Smooth muscle cell (in vitro differentiated cells): ENCODE measurements at regions not wholly inside any gene's neighbourhood (a gene's known extent, or its start where the extent isn't known, plus 50 kb on each side); places are given as distances from the start of the nearest gene placed in this dataset.

Experiments used
- DNase-seq: peaks from one replicate; lab custom pipeline; 2025; ENCODE audit not compliant: unreplicated experiment; lab: John Stamatoyannopoulos, UW
- H2AFZ ChIP-seq: fragments of 200-600 bp; sonication (generic); 2 replicates; pipeline ENCODE4 v1.6.0; 2016; ENCODE audit warnings: antibody characterized with exemption, low read depth, mild to moderate bottlenecking
- H3F3A ChIP-seq: fragments of 200-600 bp; sonication (generic); 2 replicates; pipeline ENCODE4 v1.6.0; 2017; ENCODE audit warnings: antibody characterized with exemption, low read depth
- H3K27ac ChIP-seq: fragments of 200-600 bp; sonication (generic); 2 replicates; pipeline ENCODE4 v1.5.1; 2016; ENCODE audit warnings: low read depth, mild to moderate bottlenecking
- H3K27me3 ChIP-seq: fragments of 200-600 bp; sonication (generic); 2 replicates; pipeline ENCODE4 v1.6.1; 2016; ENCODE audit warnings: low read depth, mild to moderate bottlenecking
- H3K36me3 ChIP-seq: fragments of 200-600 bp; sonication (generic); 2 replicates; pipeline ENCODE4 v1.5.1; 2016; ENCODE audit warnings: low read depth
- H3K4me1 ChIP-seq: fragments of 200-600 bp; sonication (generic); 2 replicates; pipeline ENCODE4 v1.5.1; 2016; ENCODE audit warnings: low read depth
- H3K4me2 ChIP-seq: fragments of 200-600 bp; sonication (generic); 2 replicates; pipeline ENCODE4 v1.6.0; 2016; ENCODE audit warnings: mild to moderate bottlenecking
- H3K4me3 ChIP-seq: fragments of 200-600 bp; sonication (generic); 2 replicates; pipeline ENCODE4 v1.5.1; 2016; ENCODE audit warnings: mild to moderate bottlenecking
- H3K79me2 ChIP-seq: fragments of 200-600 bp; sonication (generic); 2 replicates; pipeline ENCODE4 v1.6.0; 2016; ENCODE audit warnings: low read depth, mild to moderate bottlenecking
- H3K9ac ChIP-seq: fragments of 200-600 bp; sonication (generic); 2 replicates; pipeline ENCODE4 v1.6.0; 2016; ENCODE audit warnings: low read depth
- H3K9me3 ChIP-seq: fragments of 200-600 bp; sonication (generic); replicated peaks from 2 replicates; pipeline ENCODE4 v1.5.1; 2016; ENCODE audit warnings: low read depth
- H4K20me1 ChIP-seq: fragments of 200-600 bp; sonication (generic); 2 replicates; pipeline ENCODE4 v1.6.0; 2016; ENCODE audit warnings: low read depth
- CTCF ChIP-seq: fragments of 200-600 bp; sonication (generic); IDR thresholded peaks from 2 replicates; pipeline ENCODE4 v1.5.1; 2017; ENCODE audit warnings: borderline replicate concordance, mild to moderate bottlenecking, antibody characterized with exemption; ENCODE audit not compliant: insufficient read depth, poor library complexity, severe bottlenecking
- WGBS: methylation state at CpG from one replicate; pipeline ENCODE4 v1.1.7; 2016; ENCODE audit warnings: low lambda C conversion rate; 5-methylcytosine and 5-hydroxymethylcytosine counted together

DNA sequence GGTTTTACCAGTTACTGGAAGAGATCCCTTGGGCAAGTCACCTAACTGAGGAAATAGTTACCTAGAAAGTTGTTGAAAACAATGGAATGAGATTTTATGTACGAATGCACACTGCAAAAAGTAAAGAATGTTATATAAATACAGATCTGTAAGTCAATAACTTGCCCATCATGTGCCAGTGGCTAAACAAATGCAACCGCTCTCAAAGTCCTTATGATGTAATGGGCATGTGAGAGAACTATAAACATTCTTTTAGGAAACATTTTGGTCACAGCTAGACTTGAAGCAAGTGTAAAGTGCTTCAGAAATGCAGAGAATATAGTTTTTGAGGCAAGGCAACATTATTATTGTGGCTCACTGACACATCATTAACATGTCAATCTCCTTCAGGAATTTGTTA, 1044.5 kb downstream of the TUSC7 start:
- H4K20me1 ChIP-seq: no peaks in the 10 kb centered on the region
- H3K79me2 ChIP-seq: no peaks in the 10 kb centered on the region

DNA sequence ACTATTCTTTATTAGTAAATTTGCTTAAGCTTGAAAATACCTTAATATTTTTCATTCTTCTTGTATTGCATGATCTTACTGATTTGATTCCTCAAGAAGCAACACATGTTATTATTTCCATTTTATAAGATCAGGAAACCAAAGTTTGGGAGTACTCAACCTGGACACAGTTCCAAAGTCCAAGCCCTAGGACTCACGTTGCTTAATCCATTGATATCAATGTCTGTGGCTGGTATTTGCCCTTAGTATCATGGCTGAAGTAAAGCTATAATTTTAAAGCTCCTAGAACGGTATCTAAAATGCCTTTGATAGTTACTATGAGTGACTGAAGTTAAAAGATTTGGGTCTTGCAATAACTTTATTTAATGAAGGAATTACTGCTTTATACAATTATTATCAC, 1045.3 kb downstream of the TUSC7 start:
- H3K4me3 ChIP-seq: no peak overlapping the region
- H3K36me3 ChIP-seq: no peaks in the 10 kb centered on the region
- H3K4me2 ChIP-seq: no peak overlapping the region
- H3K79me2 ChIP-seq: no peaks in the 10 kb centered on the region
- no peak overlapping the region for H3K27ac ChIP-seq
- DNase-seq: no peak
- no peaks in the 10 kb centered on the region for H3F3A ChIP-seq
- WGBS: 62% methylated on average over 2 of the region's 2 CpGs
- no peak for TF ChIP-seq CTCF
- no peak overlapping the region for H2AFZ ChIP-seq
- H4K20me1 ChIP-seq: no peaks in the 10 kb centered on the region
- peaks cover 22% of the 10 kb centered on the region for H3K4me1 ChIP-seq
- no peak overlapping the region for H3K9ac ChIP-seq
- no peaks in the 10 kb centered on the region for H3K27me3 ChIP-seq
- no peaks in the 10 kb centered on the region for H3K9me3 ChIP-seq

More for the DNA sequence above, 1044.5 kb downstream of the TUSC7 start:
- Histone ChIP-seq H3K27ac (no peak overlapping the region), H3K9ac (no peak overlapping the region), H3F3A (no peaks in the 10 kb centered on the region), H3K4me3 (no peak overlapping the region), H3K4me2 (no peak overlapping the region), H3K4me1 (peaks cover 22% of the 10 kb centered on the region), H2AFZ (no peak overlapping the region), H3K36me3 (no peaks in the 10 kb centered on the region), H3K9me3 (no peaks in the 10 kb centered on the region), H3K27me3 (no peaks in the 10 kb centered on the region)
- no peak for TF ChIP-seq CTCF
- WGBS: 92% methylated on average over 2 of the region's 2 CpGs
- DNase-seq: no peak

GRCh38 chr3:117756563-117756962, 1047.0 kb downstream of the TUSC7 start:
- Histone ChIP-seq H4K20me1 (no peaks in the 10 kb centered on the region), H2AFZ (no peak overlapping the region), H3K27me3 (no peaks in the 10 kb centered on the region), H3K4me3 (no peak overlapping the region), H3K27ac (no peak overlapping the region), H3K9me3 (no peaks in the 10 kb centered on the region), H3K4me1 (peaks cover 14% of the 10 kb centered on the region), H3F3A (peaks cover under 1% of the 10 kb centered on the region), H3K79me2 (no peaks in the 10 kb centered on the region), H3K36me3 (no peaks in the 10 kb centered on the region), H3K9ac (no peak overlapping the region), H3K4me2 (no peak overlapping the region)
- no peak for DNase-seq
- 20% methylated on average over 3 of the region's 3 CpGs for WGBS
- TF ChIP-seq CTCF: no peak

GRCh38 chr3:117761703-117762620, 1052.4 kb downstream of the TUSC7 start:
- 15% methylated on average over 4 of the region's 4 CpGs for WGBS
- Histone ChIP-seq H4K20me1 (no peaks in the 10 kb centered on the region), H3K79me2 (no peaks in the 10 kb centered on the region), H3K4me2 (peak overlapping the region; percentile 53), H3K4me1 (peaks cover 12% of the 10 kb centered on the region), H3F3A (peaks cover 20% of the 10 kb centered on the region), H3K27me3 (no peaks in the 10 kb centered on the region), H3K27ac (peak overlapping the region; percentile 71), H3K4me3 (no peak overlapping the region), H3K9me3 (no peaks in the 10 kb centered on the region), H3K36me3 (no peaks in the 10 kb centered on the region), H3K9ac (no peak overlapping the region), H2AFZ (peak overlapping the region; percentile 55)
- DNase-seq: no peak
- TF ChIP-seq CTCF: no peak
